ENCODE measurements at regions not wholly inside any gene's neighbourhood (a gene's known extent, or its start where the extent isn't known, plus 50 kb on each side); places are given as distances from the start of the nearest gene placed in this dataset.

DNA sequence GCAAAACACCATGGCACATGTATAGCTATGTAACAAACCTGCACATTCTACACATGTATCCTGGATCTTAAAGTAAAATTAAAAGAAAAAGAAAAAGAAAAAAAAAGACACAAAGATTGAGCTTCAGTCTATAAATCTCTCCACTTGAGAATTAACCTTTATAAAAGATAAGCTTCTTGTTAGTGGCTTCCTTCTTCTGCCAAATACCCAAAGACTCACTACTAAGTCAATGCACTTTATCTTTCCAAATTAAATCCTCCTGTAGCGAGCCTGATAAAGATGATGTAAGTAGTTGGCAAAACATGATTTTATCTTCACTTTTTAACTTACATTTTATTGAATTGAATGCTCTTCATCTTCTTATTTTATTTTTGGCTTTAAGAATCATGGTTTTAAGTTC, 349.9 kb downstream of the TRIB2 start:
- TF ChIP-seq CTCF (IDR thresholded peaks at IDR 0.05), result no peak
- ATAC-seq (no peak), DNase-seq (no peak)
- no CpG with 5 or more reads among the region's 1 CpG for WGBS (ENCODE audit: insufficient coverage)
- no peak overlapping the region for H3K27ac Mint-ChIP-seq
- Histone ChIP-seq H3K9me3 (ENCODE audit: control insufficient read depth, insufficient read depth, low read length) (no peaks in the 10 kb centered on the region), H3K4me1 (ENCODE audit: control insufficient read depth, insufficient read depth, low read length) (no peaks in the 10 kb centered on the region), H3K36me3 (ENCODE audit: control insufficient read depth, insufficient read depth, low read length) (no peaks in the 10 kb centered on the region), H3K27me3 (ENCODE audit: control insufficient read depth, insufficient read depth, low read length) (peaks cover 7% of the 10 kb centered on the region), H3K4me3 (ENCODE audit: low read length) (no peak overlapping the region), H3K27ac (ENCODE audit: low read length) (no peak overlapping the region)
- peaks cover 44 to 74% of the 10 kb centered on the region in 2 donors for H3K27me3 Mint-ChIP-seq (ENCODE audit: low read depth in 2 of 2)
- H3K4me3 Mint-ChIP-seq, result no peak overlapping the region
- H3K4me1 Mint-ChIP-seq, result no peaks in the 10 kb centered on the region
- intact Hi-C loops (cut with micrococcal nuclease), result no loop called here
- H3K36me3 Mint-ChIP-seq, result no peaks in the 10 kb centered on the region
- no peaks in the 10 kb centered on the region for H3K9me3 Mint-ChIP-seq

DNA sequence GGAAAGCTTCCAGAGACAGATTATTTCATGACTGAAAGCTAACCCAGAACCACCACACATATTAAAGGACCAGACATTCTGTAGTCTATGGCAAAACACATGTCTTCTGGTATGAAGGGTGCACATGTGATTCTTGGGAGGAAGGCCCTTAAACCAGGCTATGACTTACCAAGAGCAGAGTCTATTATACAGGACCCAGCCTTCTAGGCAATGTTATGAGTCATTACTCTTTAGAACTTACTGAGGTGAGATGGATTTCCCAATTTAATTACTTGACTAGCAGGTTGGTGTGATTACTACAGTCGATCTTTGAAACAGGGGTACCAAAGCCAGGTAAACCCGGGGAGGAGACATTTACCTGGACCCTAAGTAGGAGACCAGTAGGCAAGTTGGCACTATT, 350.8 kb downstream of the TRIB2 start:
- no peak for TF ChIP-seq CTCF (IDR thresholded peaks at IDR 0.05)
- no peaks in the 10 kb centered on the region for H3K36me3 ChIP-seq (ENCODE audit: control insufficient read depth, insufficient read depth, low read length)
- no peak for ATAC-seq
- Mint-ChIP-seq H3K4me1 (no peaks in the 10 kb centered on the region), H3K9me3 (no peaks in the 10 kb centered on the region), H3K4me3 (no peak overlapping the region), H3K27me3 (ENCODE audit: low read depth in 2 of 2) (peaks cover 44 to 74% of the 10 kb centered on the region in 2 donors), H3K36me3 (no peaks in the 10 kb centered on the region), H3K27ac (no peak overlapping the region)
- no peak for DNase-seq
- H3K4me3 ChIP-seq (ENCODE audit: low read length), result no peak overlapping the region
- peaks cover 7% of the 10 kb centered on the region for H3K27me3 ChIP-seq (ENCODE audit: control insufficient read depth, insufficient read depth, low read length)
- intact Hi-C loops (cut with micrococcal nuclease), result no loop called here
- no peak overlapping the region for H3K27ac ChIP-seq (ENCODE audit: low read length)
- H3K9me3 ChIP-seq (ENCODE audit: control insufficient read depth, insufficient read depth, low read length), result no peaks in the 10 kb centered on the region
- 91% methylated on average over 2 of the region's 2 CpGs for WGBS (ENCODE audit: insufficient coverage)
- H3K4me1 ChIP-seq (ENCODE audit: control insufficient read depth, insufficient read depth, low read length), result no peaks in the 10 kb centered on the region

GRCh38 chr2:13089971-13090370, 373.2 kb downstream of the TRIB2 start:
- Mint-ChIP-seq H3K27ac (no peak overlapping the region), H3K9me3 (no peaks in the 10 kb centered on the region)

More at GRCh38 chr2:13089971-13090370, 373.2 kb downstream of the TRIB2 start:
- H3K4me1 ChIP-seq (ENCODE audit: control insufficient read depth, insufficient read depth, low read length), result no peaks in the 10 kb centered on the region
- TF ChIP-seq CTCF (IDR thresholded peaks at IDR 0.05), result no peak
- no peak overlapping the region for H3K27ac ChIP-seq (ENCODE audit: low read length)
- Mint-ChIP-seq H3K27me3 (ENCODE audit: low read depth in 2 of 2) (peaks cover 20 to 54% of the 10 kb centered on the region in 2 donors), H3K4me3 (no peak overlapping the region), H3K36me3 (no peaks in the 10 kb centered on the region), H3K4me1 (no peaks in the 10 kb centered on the region)
- H3K27me3 ChIP-seq (ENCODE audit: control insufficient read depth, insufficient read depth, low read length), result peaks cover 5% of the 10 kb centered on the region
- no peak for DNase-seq
- intact Hi-C loops (cut with micrococcal nuclease), result no loop called here
- H3K4me3 ChIP-seq (ENCODE audit: low read length), result no peak overlapping the region
- ATAC-seq, result no peak
- H3K9me3 ChIP-seq (ENCODE audit: control insufficient read depth, insufficient read depth, low read length), result no peaks in the 10 kb centered on the region
- no peaks in the 10 kb centered on the region for H3K36me3 ChIP-seq (ENCODE audit: control insufficient read depth, insufficient read depth, low read length)

Measured in natural killer cell (primary cell).